GM19372 (cell line): ENCODE measurements at regions not wholly inside any gene's neighbourhood (a gene's known extent, or its start where the extent isn't known, plus 50 kb on each side); places are given as distances from the start of the nearest gene placed in this dataset.

ENCODE experiments used
- ATAC-seq: cut with Tn5 transposase; IDR thresholded peaks from one replicate; pipeline ENCODE4 v1.9.1; 2021; ENCODE audit warnings: mild to moderate bottlenecking, low read depth, moderate library complexity; ENCODE audit not compliant: unreplicated experiment

GRCh38 chr21:22250355-22250754 is 1252.1 kb downstream of the NCAM2 start:
- ATAC-seq: no peak

- no peak for ATAC-seq
These were observed 1255.6 kb downstream of the NCAM2 start for GRCh38 chr21:22253761-22254160.

GRCh38 chr21:22258821-22259220 is 1260.6 kb downstream of the NCAM2 start:
- no peak for ATAC-seq

GRCh38 chr21:22260274-22260673 is 1262.1 kb downstream of the NCAM2 start:
- ATAC-seq: no peak

GRCh38 chr21:22263890-22264289 is 1265.7 kb downstream of the NCAM2 start:
- ATAC-seq: no peak

GRCh38 chr21:22277341-22277740 is 1279.1 kb downstream of the NCAM2 start:
- ATAC-seq: no peak

- ATAC-seq: no peak
These were observed 1280.2 kb downstream of the NCAM2 start for GRCh38 chr21:22278366-22278765.

GRCh38 chr21:22280851-22281250 is 1282.6 kb downstream of the NCAM2 start:
- ATAC-seq: no peak

- ATAC-seq: no peak
These were observed 1290.8 kb downstream of the NCAM2 start for GRCh38 chr21:22288885-22289499.

- ATAC-seq: no peak
These were observed 1293.9 kb downstream of the NCAM2 start for GRCh38 chr21:22292144-22292543.

- ATAC-seq: no peak
These were observed 1299.4 kb downstream of the NCAM2 start for GRCh38 chr21:22297575-22297974.

- ATAC-seq: no peak
These were observed 1313.7 kb downstream of the NCAM2 start for GRCh38 chr21:22311741-22312462.

GRCh38 chr21:22314963-22315362 is 1316.8 kb downstream of the NCAM2 start:
- ATAC-seq: no peak

- ATAC-seq: no peak
These were observed 1321.2 kb downstream of the NCAM2 start for GRCh38 chr21:22319435-22319834.

- ATAC-seq: no peak
These were observed 1344.7 kb downstream of the NCAM2 start for GRCh38 chr21:22342889-22343288.

GRCh38 chr21:22343303-22343702 is 1345.1 kb downstream of the NCAM2 start:
- ATAC-seq: no peak

GRCh38 chr21:22343721-22344120 is 1345.5 kb downstream of the NCAM2 start:
- no peak for ATAC-seq

GRCh38 chr21:22345624-22346023 is 1347.4 kb downstream of the NCAM2 start:
- ATAC-seq: no peak

- ATAC-seq: no peak
These were observed 1348.4 kb downstream of the NCAM2 start for GRCh38 chr21:22346576-22346975.

GRCh38 chr21:22351076-22351475 is 1352.9 kb downstream of the NCAM2 start:
- ATAC-seq: no peak

- ATAC-seq: no peak
These were observed 1353.9 kb downstream of the NCAM2 start for GRCh38 chr21:22352088-22352487.

- ATAC-seq: no peak
These were observed 1357.7 kb downstream of the NCAM2 start for GRCh38 chr21:22355949-22356348.
